ENCODE measurements at regions not wholly inside any gene's neighbourhood (a gene's known extent, or its start where the extent isn't known, plus 50 kb on each side); places are given as distances from the start of the nearest gene placed in this dataset.

DNA sequence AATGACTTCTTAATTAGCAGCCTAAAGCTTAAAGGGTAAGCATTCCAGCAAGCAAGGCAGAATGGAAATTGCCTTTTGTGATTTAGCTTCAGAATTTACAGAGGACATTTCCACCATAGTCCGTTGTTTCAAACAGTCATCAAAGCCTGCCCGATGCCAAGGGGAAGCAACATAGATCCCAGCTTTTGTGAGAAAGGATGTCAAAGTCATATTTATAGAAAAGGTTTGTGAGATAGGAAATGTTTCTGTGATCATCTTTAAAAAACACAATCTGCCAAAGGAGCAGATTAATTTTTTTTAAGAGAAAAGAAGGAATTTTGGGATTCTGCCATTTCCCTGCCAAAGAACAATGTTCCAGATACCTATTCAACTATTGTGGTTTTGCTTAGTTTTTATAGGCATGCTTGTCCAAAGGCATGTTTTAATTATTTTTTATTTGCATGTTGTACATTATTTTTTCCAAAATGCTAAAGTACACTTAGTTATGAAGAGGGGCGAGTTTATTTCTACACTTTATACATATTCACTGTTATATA, 346.9 kb downstream of the ZNF608 start:
- TF ChIP-seq, protein P1, sequence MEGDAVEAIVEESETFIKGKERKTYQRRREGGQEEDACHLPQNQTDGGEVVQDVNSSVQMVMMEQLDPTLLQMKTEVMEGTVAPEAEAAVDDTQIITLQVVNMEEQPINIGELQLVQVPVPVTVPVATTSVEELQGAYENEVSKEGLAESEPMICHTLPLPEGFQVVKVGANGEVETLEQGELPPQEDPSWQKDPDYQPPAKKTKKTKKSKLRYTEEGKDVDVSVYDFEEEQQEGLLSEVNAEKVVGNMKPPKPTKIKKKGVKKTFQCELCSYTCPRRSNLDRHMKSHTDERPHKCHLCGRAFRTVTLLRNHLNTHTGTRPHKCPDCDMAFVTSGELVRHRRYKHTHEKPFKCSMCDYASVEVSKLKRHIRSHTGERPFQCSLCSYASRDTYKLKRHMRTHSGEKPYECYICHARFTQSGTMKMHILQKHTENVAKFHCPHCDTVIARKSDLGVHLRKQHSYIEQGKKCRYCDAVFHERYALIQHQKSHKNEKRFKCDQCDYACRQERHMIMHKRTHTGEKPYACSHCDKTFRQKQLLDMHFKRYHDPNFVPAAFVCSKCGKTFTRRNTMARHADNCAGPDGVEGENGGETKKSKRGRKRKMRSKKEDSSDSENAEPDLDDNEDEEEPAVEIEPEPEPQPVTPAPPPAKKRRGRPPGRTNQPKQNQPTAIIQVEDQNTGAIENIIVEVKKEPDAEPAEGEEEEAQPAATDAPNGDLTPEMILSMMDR (IDR thresholded peaks at IDR 0.05 in 4 of 5, conservative IDR thresholded peaks at IDR 0.05 in 1 of 5), result no peak
- TF ChIP-seq POLR2A (IDR thresholded peaks at IDR 0.05), result no peak

Measured in gastrocnemius medialis (tissue), 4 donors.